ENCODE measurements at regions not wholly inside any gene's neighbourhood (a gene's known extent, or its start where the extent isn't known, plus 50 kb on each side); places are given as distances from the start of the nearest gene placed in this dataset.
"Not testable (repeated sequence)": the region's sequence is repeated elsewhere in the genome, so short reads cannot be mapped to it uniquely, and the experiment has no call there.

- H3K4me3 ChIP-seq (ENCODE audit: low read depth, low read length), result no peak overlapping the region
- TF ChIP-seq CTCF (IDR thresholded peaks at IDR 0.05; ENCODE audit: low read depth, low read length, missing control alignments), result no peak
- DNase-seq (ENCODE audit: low read depth), result no peak
These were observed 125.2 kb upstream of the F3 start for GRCh38 chr1:94666797-94667196.

- no peak overlapping the region for H3K4me3 ChIP-seq (ENCODE audit: low read depth, low read length)
- no peak for TF ChIP-seq CTCF (IDR thresholded peaks at IDR 0.05; ENCODE audit: low read depth, low read length, missing control alignments)
- no peak for DNase-seq (ENCODE audit: low read depth)
These were observed 119.9 kb upstream of the F3 start for GRCh38 chr1:94661431-94661932.

- H3K4me3 ChIP-seq (ENCODE audit: low read depth, low read length), result no peak overlapping the region
- no peak for DNase-seq (ENCODE audit: low read depth)
These were observed 119.4 kb upstream of the F3 start for GRCh38 chr1:94660994-94661393.

GRCh38 chr1:94660258-94660657 is 118.7 kb upstream of the F3 start:
- TF ChIP-seq CTCF (IDR thresholded peaks at IDR 0.05; ENCODE audit: low read depth, low read length, missing control alignments), result no peak
- DNase-seq (ENCODE audit: low read depth), result no peak
- no peak overlapping the region for H3K4me3 ChIP-seq (ENCODE audit: low read depth, low read length)

More at GRCh38 chr1:94660994-94661393, 119.4 kb upstream of the F3 start:
- no peak for TF ChIP-seq CTCF (IDR thresholded peaks at IDR 0.05; ENCODE audit: low read depth, low read length, missing control alignments)

- not testable (repeated sequence) for DNase-seq (ENCODE audit: low read depth); H3K4me3 ChIP-seq (ENCODE audit: low read depth, low read length)
These were observed 117.6 kb upstream of the F3 start for GRCh38 chr1:94659202-94659601.

GRCh38 chr1:94658221-94658620 is 116.7 kb upstream of the F3 start:
- TF ChIP-seq CTCF (IDR thresholded peaks at IDR 0.05; ENCODE audit: low read depth, low read length, missing control alignments), result no peak
- DNase-seq (ENCODE audit: low read depth), result no peak

GRCh38 chr1:94657776-94658175 is 116.2 kb upstream of the F3 start:
- DNase-seq (ENCODE audit: low read depth), result not testable (repeated sequence)

More at GRCh38 chr1:94658221-94658620, 116.7 kb upstream of the F3 start:
- H3K4me3 ChIP-seq (ENCODE audit: low read depth, low read length), result no peak overlapping the region

GRCh38 chr1:94656967-94657366 is 115.4 kb upstream of the F3 start:
- TF ChIP-seq CTCF (IDR thresholded peaks at IDR 0.05; ENCODE audit: low read depth, low read length, missing control alignments), result no peak
- DNase-seq (ENCODE audit: low read depth), result no peak
- no peak overlapping the region for H3K4me3 ChIP-seq (ENCODE audit: low read depth, low read length)

More at GRCh38 chr1:94657776-94658175, 116.2 kb upstream of the F3 start:
- not testable (repeated sequence) for H3K4me3 ChIP-seq (ENCODE audit: low read depth, low read length)
